ENCODE measurements at regions not wholly inside any gene's neighbourhood (a gene's known extent, or its start where the extent isn't known, plus 50 kb on each side); places are given as distances from the start of the nearest gene placed in this dataset.

DNA sequence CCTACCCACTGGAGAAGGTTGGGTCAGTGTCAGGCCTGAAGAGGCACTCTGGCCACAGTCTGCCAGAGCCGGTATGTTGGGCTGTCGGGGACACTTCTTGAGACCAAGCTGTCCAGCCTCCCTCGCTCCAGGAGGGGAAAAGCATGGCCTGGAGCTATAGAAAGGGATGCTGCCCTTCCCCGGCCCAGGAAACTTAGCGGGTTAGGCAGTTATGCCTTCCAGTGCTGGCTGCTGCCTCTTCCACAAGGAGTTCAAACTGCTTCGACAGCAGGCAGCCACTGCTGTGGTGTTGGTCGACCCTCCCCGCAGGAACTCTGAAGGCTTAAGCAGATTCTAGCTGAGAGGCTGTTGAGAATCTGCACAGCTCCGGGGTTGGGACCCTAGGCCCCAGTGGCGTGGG, 819.4 kb downstream of the DIPK2A start:
- TF ChIP-seq POLR2AphosphoS5 (IDR thresholded peaks at IDR 0.05; ENCODE audit: insufficient read depth in 1 of 2, low read depth in 1 of 2) (no peak), POLR2A (IDR thresholded peaks at IDR 0.05) (no peak)
- TF ChIP-seq, protein P1, sequence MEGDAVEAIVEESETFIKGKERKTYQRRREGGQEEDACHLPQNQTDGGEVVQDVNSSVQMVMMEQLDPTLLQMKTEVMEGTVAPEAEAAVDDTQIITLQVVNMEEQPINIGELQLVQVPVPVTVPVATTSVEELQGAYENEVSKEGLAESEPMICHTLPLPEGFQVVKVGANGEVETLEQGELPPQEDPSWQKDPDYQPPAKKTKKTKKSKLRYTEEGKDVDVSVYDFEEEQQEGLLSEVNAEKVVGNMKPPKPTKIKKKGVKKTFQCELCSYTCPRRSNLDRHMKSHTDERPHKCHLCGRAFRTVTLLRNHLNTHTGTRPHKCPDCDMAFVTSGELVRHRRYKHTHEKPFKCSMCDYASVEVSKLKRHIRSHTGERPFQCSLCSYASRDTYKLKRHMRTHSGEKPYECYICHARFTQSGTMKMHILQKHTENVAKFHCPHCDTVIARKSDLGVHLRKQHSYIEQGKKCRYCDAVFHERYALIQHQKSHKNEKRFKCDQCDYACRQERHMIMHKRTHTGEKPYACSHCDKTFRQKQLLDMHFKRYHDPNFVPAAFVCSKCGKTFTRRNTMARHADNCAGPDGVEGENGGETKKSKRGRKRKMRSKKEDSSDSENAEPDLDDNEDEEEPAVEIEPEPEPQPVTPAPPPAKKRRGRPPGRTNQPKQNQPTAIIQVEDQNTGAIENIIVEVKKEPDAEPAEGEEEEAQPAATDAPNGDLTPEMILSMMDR (IDR thresholded peaks at IDR 0.05), result no peak
